Body of pancreas (tissue), 4 donors: ENCODE measurements at regions not wholly inside any gene's neighbourhood (a gene's known extent, or its start where the extent isn't known, plus 50 kb on each side); places are given as distances from the start of the nearest gene placed in this dataset.

Source experiments
- ATAC-seq: fragments of 150-250 bp; one replicate; pipeline ENCODE4 v1.9.1; 2016
- DNase-seq, 4 donors: peaks; one replicate each; pipeline ENCODE4 v3.0.0-alpha.2; 2019
- H3K27ac ChIP-seq, 4 donors: fragments of 200-600 bp; sonication (generic); 1 replicate in 3 of 4; 2 replicates in 1 of 4; pipeline versions ENCODE4 v1.5.1 to v1.6.1; 2016 to 2019; ENCODE audit warnings: mild to moderate bottlenecking in 1 of 4, mixed read lengths in 1 of 4, moderate library complexity in 1 of 4
- H3K27me3 ChIP-seq, 2 donors: fragments of 200-600 bp; sonication (generic); one replicate each; pipeline ENCODE4 v1.6.0; 2016; ENCODE audit warnings: mild to moderate bottlenecking in 1 of 2
- H3K36me3 ChIP-seq, 2 donors: fragments of 200-600 bp; sonication (generic); replicated peaks in 1 of 2; 2 replicates each; pipeline ENCODE4 v1.5.1; 2016; ENCODE audit warnings: low read depth in 2 of 2; ENCODE audit not compliant: insufficient read depth in 1 of 2
- H3K4me1 ChIP-seq: fragments of 200-600 bp; sonication (generic); one replicate; pipeline ENCODE4 v1.6.0; 2016
- H3K4me3 ChIP-seq, 2 donors: fragments of 200-600 bp; sonication (generic); 1 replicate in 1 of 2; 2 replicates in 1 of 2; pipeline ENCODE4 v1.5.1; 2016 to 2019
- H3K9me3 ChIP-seq, 3 donors: fragments of 200-600 bp; sonication (generic); 1 replicate in 2 of 3; 2 replicates in 1 of 3; pipeline ENCODE4 v1.5.1; 2016
- CTCF ChIP-seq, 7 experiments: fragments of 450-650 bp in 4 of 7; fragments of 200-600 bp in 3 of 7; sonication (generic) in 3 of 7; IDR thresholded peaks; one replicate each; pipeline ENCODE4 v1.5.1; 2016 to 2019; ENCODE audit warnings: antibody characterized with exemption in 7 of 7
- POLR2A ChIP-seq, 3 donors: fragments of 450-650 bp; IDR thresholded peaks; one replicate each; pipeline ENCODE4 v1.6.1; 2016; ENCODE audit warnings: antibody characterized with exemption in 3 of 3, mild to moderate bottlenecking in 2 of 3
- WGBS, 2 donors: methylation state at CpG; one replicate each; pipeline ENCODE4 v1.1.5; 2017; 5-methylcytosine and 5-hydroxymethylcytosine counted together
- intact Hi-C: fragments of 100-400 bp; cut with DNase I; formaldehyde crosslinking; loops from one replicate; pipeline ENCODE4 v1.15.1; 2023

DNA sequence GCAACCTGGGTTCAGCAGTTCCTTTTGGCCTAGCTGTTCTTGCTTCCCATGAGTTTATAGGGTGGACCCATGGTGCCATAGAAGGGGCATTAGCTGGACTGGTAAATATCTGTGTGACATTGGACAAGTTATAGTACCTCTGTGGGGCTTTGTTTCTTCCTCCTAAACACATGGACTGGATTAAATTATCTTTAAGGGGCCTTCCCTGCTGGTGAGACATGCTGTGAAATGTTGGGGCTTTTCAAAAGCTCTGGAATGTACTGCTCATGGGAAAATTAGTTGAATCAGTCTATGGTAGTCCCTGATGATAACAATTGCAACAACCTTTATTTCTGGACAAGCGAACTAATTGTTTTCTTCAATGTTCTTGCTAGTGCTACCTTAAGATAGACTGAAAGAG is 276.2 kb downstream of the BLID start:
- ATAC-seq (no peak), DNase-seq (no peak)
- H3K27ac ChIP-seq = no peak overlapping the region
- intact Hi-C loops = no loop called here
- no peak overlapping the region for H3K4me3 ChIP-seq
- H3K27me3 ChIP-seq = no peaks in the 10 kb centered on the region
- H3K9me3 ChIP-seq = no peaks in the 10 kb centered on the region
- WGBS, 2 donors = 65 to 76% methylated on average over 1 of the region's 1 CpG
- TF ChIP-seq CTCF (IDR thresholded peaks at IDR 0.05) = no peak
- no peak for TF ChIP-seq POLR2A (IDR thresholded peaks at IDR 0.05)
- H3K4me1 ChIP-seq = no peaks in the 10 kb centered on the region
- no peaks in the 10 kb centered on the region for H3K36me3 ChIP-seq

GRCh38 chr11:121838571-121838970 is 277.4 kb downstream of the BLID start:
- WGBS, 2 donors = 40 to 45% methylated on average over 1 of the region's 1 CpG
- no peaks in the 10 kb centered on the region for H3K27me3 ChIP-seq
- H3K9me3 ChIP-seq = no peaks in the 10 kb centered on the region
- H3K4me3 ChIP-seq = no peak overlapping the region
- TF ChIP-seq POLR2A (IDR thresholded peaks at IDR 0.05) (no peak), CTCF (IDR thresholded peaks at IDR 0.05) (no peak)
- no peak for ATAC-seq
- intact Hi-C loops = no loop called here
- H3K36me3 ChIP-seq = no peaks in the 10 kb centered on the region
- no peak for DNase-seq
- H3K4me1 ChIP-seq = no peaks in the 10 kb centered on the region
- H3K27ac ChIP-seq = no peak overlapping the region

- DNase-seq (no peak), ATAC-seq (no peak)
- no peak for TF ChIP-seq CTCF (IDR thresholded peaks at IDR 0.05)
- no peak for TF ChIP-seq POLR2A (IDR thresholded peaks at IDR 0.05)
- Histone ChIP-seq H3K27me3 (no peaks in the 10 kb centered on the region), H3K36me3 (no peaks in the 10 kb centered on the region), H3K27ac (no peak overlapping the region), H3K9me3 (peaks cover 0 to 9% (median 0%) of the 10 kb centered on the region in 3 donors), H3K4me3 (no peak overlapping the region), H3K4me1 (no peaks in the 10 kb centered on the region)
- intact Hi-C loops = no loop called here
Observed at GRCh38 chr11:121833970-121834369, 282.0 kb downstream of the BLID start.

DNA sequence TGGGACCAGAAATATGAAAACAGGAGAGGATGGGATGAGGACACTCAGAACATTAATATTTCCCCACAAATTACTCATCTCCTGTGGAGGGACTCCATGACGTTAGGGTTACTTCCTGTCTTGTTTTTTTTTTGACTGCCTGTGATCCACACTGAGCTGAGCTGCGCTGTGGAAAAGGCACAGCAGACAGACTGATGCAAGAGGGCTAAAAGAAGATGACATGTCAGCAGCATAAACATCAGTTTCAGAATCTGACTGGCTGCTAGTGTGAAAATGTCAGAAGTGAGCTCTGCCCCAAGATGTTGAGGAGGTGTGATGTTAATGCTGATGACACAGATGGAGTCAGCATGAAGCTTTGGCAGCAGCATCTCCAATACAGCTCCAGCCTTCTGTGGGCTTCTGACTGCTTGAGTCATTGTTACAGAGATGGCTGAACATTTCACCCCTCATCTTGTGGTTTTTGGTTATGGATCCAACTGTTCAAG is 286.8 kb downstream of the BLID start:
- DNase-seq = peak in 2 of 4 donors; percentile 10 to 22
- Histone ChIP-seq H3K27me3 (no peaks in the 10 kb centered on the region), H3K9me3 (peaks cover 0 to 9% (median 0%) of the 10 kb centered on the region in 3 donors), H3K36me3 (no peaks in the 10 kb centered on the region), H3K27ac (no peak overlapping the region), H3K4me1 (no peaks in the 10 kb centered on the region), H3K4me3 (no peak overlapping the region)
- intact Hi-C loops = no loop called here
- TF ChIP-seq POLR2A (IDR thresholded peaks at IDR 0.05) = no peak
- TF ChIP-seq CTCF (IDR thresholded peaks at IDR 0.05) = no peak
- WGBS, 2 donors = 50 to 58% methylated on average over 2 of the region's 2 CpGs
- peak; percentile 68 for ATAC-seq

- Histone ChIP-seq H3K27ac (no peak overlapping the region), H3K4me1 (no peaks in the 10 kb centered on the region), H3K36me3 (no peaks in the 10 kb centered on the region), H3K9me3 (peaks cover 0 to 6% (median 0%) of the 10 kb centered on the region in 3 donors), H3K27me3 (no peaks in the 10 kb centered on the region), H3K4me3 (no peak overlapping the region)
- TF ChIP-seq CTCF (IDR thresholded peaks at IDR 0.05) = no peak
- no peak for TF ChIP-seq POLR2A (IDR thresholded peaks at IDR 0.05)
- DNase-seq = no peak
- intact Hi-C loops = no loop called here
- 57 to 59% methylated on average over 1 of the region's 1 CpG for whole genome bisulfite sequencing, 2 donors
- no peak for ATAC-seq
Observed at GRCh38 chr11:121814962-121815361, 301.1 kb downstream of the BLID start.
